GM06990 (cell line): ENCODE measurements at regions not wholly inside any gene's neighbourhood (a gene's known extent, or its start where the extent isn't known, plus 50 kb on each side); places are given as distances from the start of the nearest gene placed in this dataset.

Experiments
- DNase-seq: peaks from one replicate; pipeline ENCODE4 v3.0.0-alpha.2; 2011; ENCODE audit not compliant: insufficient read length; ENCODE audit errors: extremely low read depth
- H3K27me3 ChIP-seq: replicated peaks from 2 replicates; pipeline ENCODE4 v1.6.0; 2011; ENCODE audit warnings: low read length; ENCODE audit not compliant: control insufficient read depth, insufficient read depth
- H3K36me3 ChIP-seq: 2 replicates; pipeline ENCODE4 v1.5.1; 2011; ENCODE audit warnings: low read length; ENCODE audit not compliant: control insufficient read depth, insufficient read depth
- H3K4me3 ChIP-seq: replicated peaks from 2 replicates; pipeline ENCODE4 v1.5.1; 2011; ENCODE audit warnings: low read depth, mild to moderate bottlenecking, control low read depth, low read length
- CTCF ChIP-seq: IDR thresholded peaks from 2 replicates; pipeline ENCODE4 v1.5.1; 2011; ENCODE audit warnings: low read length, control low read depth, mild to moderate bottlenecking, inconsistent platforms; ENCODE audit not compliant: insufficient read depth, poor library complexity, severe bottlenecking

DNA sequence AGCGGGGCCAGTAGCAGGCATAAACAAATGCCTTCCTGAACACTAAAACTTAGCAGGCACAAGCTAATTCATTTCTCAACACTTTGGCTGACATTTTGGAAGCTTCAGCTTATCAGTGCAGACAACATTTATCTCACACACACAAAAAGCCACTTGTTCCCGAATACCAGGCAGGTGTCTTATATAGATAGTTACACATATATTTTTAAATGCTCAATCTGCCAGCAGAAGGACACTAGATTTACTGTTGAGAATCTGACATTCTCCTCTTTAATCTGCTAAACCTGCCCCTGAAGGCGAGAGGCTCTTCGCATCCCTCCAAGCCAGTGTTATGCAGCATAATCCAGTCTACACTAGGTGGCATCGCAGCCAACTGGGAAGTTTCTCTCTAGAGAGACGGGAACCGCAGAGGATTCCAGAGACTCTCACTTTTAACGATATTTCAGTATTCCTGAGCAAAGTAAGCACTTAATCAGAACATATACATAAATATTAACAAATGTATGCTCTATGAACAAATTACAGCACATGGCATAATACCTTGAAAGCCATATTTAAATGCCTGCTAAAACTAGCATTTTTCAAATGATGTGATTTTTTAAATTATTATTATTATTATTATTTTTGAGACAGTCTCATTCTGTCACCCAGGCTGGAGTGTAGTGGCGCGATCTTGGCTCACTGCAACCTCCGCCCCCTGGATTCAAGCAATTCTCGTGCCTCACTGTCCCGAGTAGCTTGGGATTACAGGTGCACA, 90.2 kb upstream of the SCG2 start:
- Histone ChIP-seq H3K4me3 (no peak overlapping the region), H3K27me3 (no peaks in the 10 kb centered on the region; the same call in 1 of the 2 replicates), H3K36me3 (no peaks in the 10 kb centered on the region)
- DNase-seq = no peak
- peak; percentile 51 for TF ChIP-seq CTCF

GRCh38 chr2:223688094-223688835, 86.1 kb upstream of the SCG2 start:
- Histone ChIP-seq H3K36me3 (no peaks in the 10 kb centered on the region), H3K27me3 (no peaks in the 10 kb centered on the region; the same call in 1 of the 2 replicates), H3K4me3 (no peak overlapping the region)
- no peak for TF ChIP-seq CTCF
- DNase-seq = no peak

DNA sequence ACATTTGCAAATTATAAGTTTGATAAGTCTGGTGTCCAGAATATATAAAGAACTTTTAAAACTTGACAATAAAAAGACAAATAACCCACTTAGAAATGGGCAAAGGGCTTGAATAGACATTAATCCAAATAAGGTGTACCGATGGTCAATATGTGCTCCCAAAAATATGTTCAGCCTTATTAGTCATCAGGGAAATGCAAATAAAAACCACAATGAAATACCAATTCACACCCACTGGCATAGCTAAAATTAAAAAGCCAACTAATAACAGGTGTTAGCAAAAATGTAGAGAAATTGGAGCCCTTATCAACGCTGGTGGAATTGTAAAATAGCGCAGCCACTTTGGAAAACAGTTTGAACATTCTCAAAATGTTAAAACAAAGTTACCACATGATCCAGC, 79.0 kb upstream of the SCG2 start:
- H3K36me3 ChIP-seq = no peaks in the 10 kb centered on the region
- DNase-seq = no peak
- no peaks in the 10 kb centered on the region for H3K27me3 ChIP-seq
- H3K4me3 ChIP-seq = no peak overlapping the region
- no peak for TF ChIP-seq CTCF

GRCh38 chr2:223674998-223675609, 72.9 kb upstream of the SCG2 start:
- no peak overlapping the region for H3K4me3 ChIP-seq
- no peaks in the 10 kb centered on the region for H3K36me3 ChIP-seq
- H3K27me3 ChIP-seq = no peaks in the 10 kb centered on the region
- peak; percentile 30 for TF ChIP-seq CTCF
- DNase-seq = no peak

- H3K27me3 ChIP-seq = no peaks in the 10 kb centered on the region
- H3K36me3 ChIP-seq = no peaks in the 10 kb centered on the region
- H3K4me3 ChIP-seq = no peak overlapping the region
- no peak for TF ChIP-seq CTCF
- no peak for DNase-seq
Measured at GRCh38 chr2:223669453-223670225, 67.5 kb upstream of the SCG2 start.
